Endothelial cell of umbilical vein (primary cell): ENCODE measurements at regions not wholly inside any gene's neighbourhood (a gene's known extent, or its start where the extent isn't known, plus 50 kb on each side); places are given as distances from the start of the nearest gene placed in this dataset.
"Not testable (repeated sequence)": the region's sequence is repeated elsewhere in the genome, so short reads cannot be mapped to it uniquely, and the experiment has no call there.

Experiments used
- BruUV-seq: library from RNA; stranded (reverse); fragments of 400-500 nt; replicated peaks from 2 replicates; lab custom pipeline; 2021; lab: Mats Ljungman, UMichigan
- CTCF ChIA-PET: fragments of 300-600, 350-600 bp; sonication (Branson Sonifier 250); formaldehyde crosslinking; loops from one replicate; lab custom pipeline; 2021; ENCODE audit warnings: antibody characterized with exemption, inconsistent platforms; lab: Charles Lee
- POLR2A ChIA-PET: fragments of 300-600, 350-600 bp; sonication (Branson Sonifier 250); formaldehyde crosslinking; loops from one replicate; lab custom pipeline; 2021; ENCODE audit warnings: antibody characterized with exemption, inconsistent platforms; lab: Charles Lee
- DNase-seq: peaks from one replicate; pipeline ENCODE4 v3.0.0-alpha.2; 2011; ENCODE audit warnings: low read depth, low spot score
- FAIRE-seq: peaks from 2 replicates; lab custom pipeline; 2011; peaks lifted over from hg19 to GRCh38; lab: Jason Lieb, UNC
- H2AFZ ChIP-seq: 2 replicates; pipeline ENCODE4 v1.6.0; 2012; ENCODE audit warnings: low read depth, low read length, control low read depth, inconsistent platforms
- H3K27ac ChIP-seq: 2 replicates; pipeline ENCODE4 v1.5.1; 2011; ENCODE audit warnings: low read depth, mild to moderate bottlenecking, control low read depth, low read length, moderate library complexity; ENCODE audit not compliant: insufficient read depth
- H3K27me3 ChIP-seq, 2 experiments: 2 replicates each; pipeline versions ENCODE4 v1.6.0 to v1.6.1; 2011; ENCODE audit warnings: low read length in 2 of 2, mixed read lengths in 1 of 2; ENCODE audit not compliant: control insufficient read depth in 2 of 2, insufficient read depth in 2 of 2
- H3K36me3 ChIP-seq, 2 experiments: 2 replicates in 1 of 2; 3 replicates in 1 of 2; pipeline ENCODE4 v1.5.1; 2011; ENCODE audit warnings: low read length in 2 of 2, mild to moderate bottlenecking in 1 of 2, moderate library complexity in 1 of 2; ENCODE audit not compliant: control insufficient read depth in 2 of 2, insufficient read depth in 2 of 2; ENCODE audit errors: extremely low read depth in 1 of 2
- H3K4me1 ChIP-seq: 3 replicates; pipeline ENCODE4 v1.5.1; 2011; ENCODE audit warnings: mild to moderate bottlenecking, low read length; ENCODE audit not compliant: control insufficient read depth, insufficient read depth; ENCODE audit errors: extremely low read depth
- H3K4me2 ChIP-seq: 2 replicates; pipeline ENCODE4 v1.6.1; 2011; ENCODE audit warnings: low read length, control low read depth, mixed read lengths; ENCODE audit not compliant: insufficient read depth
- H3K4me3 ChIP-seq, 3 experiments: fragments of 200-600 bp in 1 of 3; sonication (generic), shearing (Covaris generic) in 1 of 3; replicated peaks in 1 of 3; 2 replicates each; pipeline ENCODE4 v1.5.1; 2011 to 2016; ENCODE audit warnings: control low read depth in 3 of 3, low read length in 3 of 3, mild to moderate bottlenecking in 2 of 3, inconsistent platforms in 1 of 3, low read depth in 1 of 3, moderate library complexity in 1 of 3; ENCODE audit not compliant: insufficient read depth in 1 of 3
- H3K79me2 ChIP-seq: 2 replicates; pipeline ENCODE4 v1.6.0; 2012; ENCODE audit warnings: low read length, inconsistent platforms; ENCODE audit not compliant: control insufficient read depth, insufficient read depth
- H3K9ac ChIP-seq: replicated peaks from 2 replicates; pipeline ENCODE3; 2011; ENCODE audit warnings: low read length, control low read depth; ENCODE audit not compliant: insufficient read depth; ENCODE audit errors: extremely low read depth
- H3K9me1 ChIP-seq: replicated peaks from 3 replicates; pipeline ENCODE4 v1.6.0; 2011; ENCODE audit warnings: mild to moderate bottlenecking, low read length; ENCODE audit not compliant: control insufficient read depth, insufficient read depth; ENCODE audit errors: extremely low read depth
- H3K9me3 ChIP-seq: replicated peaks from 2 replicates; pipeline ENCODE4 v1.5.1; 2012; ENCODE audit warnings: low read length, inconsistent platforms; ENCODE audit not compliant: control insufficient read depth, insufficient read depth
- H4K20me1 ChIP-seq: replicated peaks from 2 replicates; pipeline ENCODE3; 2011; ENCODE audit warnings: mild to moderate bottlenecking, low read length; ENCODE audit not compliant: control insufficient read depth, insufficient read depth; ENCODE audit errors: extremely low read depth
- dilution Hi-C: fragments of 300-500 bp; cut with MboI; formaldehyde crosslinking; loops from one replicate; pipeline ENCODE4 v1.15.0; 2019; ENCODE audit warnings: low sequenced_read_pairs; ENCODE audit not compliant: extremely low pct_ligation_motif_present
- intact Hi-C: fragments of 100-400 bp; cut with micrococcal nuclease; formaldehyde crosslinking; loops from one replicate; pipeline ENCODE4 v1.10.0; 2022

GRCh38 chr9:63813391-63814021 is 1471.5 kb downstream of the FOXD4L5 start:
- H3K79me2 ChIP-seq, BruUV-seq, CTCF ChIA-PET, H3K4me2 ChIP-seq, FAIRE-seq, POLR2A ChIA-PET, H3K4me1 ChIP-seq, H3K27me3 ChIP-seq, dilution Hi-C loops, H4K20me1 ChIP-seq, H3K36me3 ChIP-seq, DNase-seq, H2AFZ ChIP-seq, H3K9me3 ChIP-seq, H3K9me1 ChIP-seq, intact Hi-C loops, H3K4me3 ChIP-seq, H3K27ac ChIP-seq, H3K9ac ChIP-seq: not testable (repeated sequence)

DNA sequence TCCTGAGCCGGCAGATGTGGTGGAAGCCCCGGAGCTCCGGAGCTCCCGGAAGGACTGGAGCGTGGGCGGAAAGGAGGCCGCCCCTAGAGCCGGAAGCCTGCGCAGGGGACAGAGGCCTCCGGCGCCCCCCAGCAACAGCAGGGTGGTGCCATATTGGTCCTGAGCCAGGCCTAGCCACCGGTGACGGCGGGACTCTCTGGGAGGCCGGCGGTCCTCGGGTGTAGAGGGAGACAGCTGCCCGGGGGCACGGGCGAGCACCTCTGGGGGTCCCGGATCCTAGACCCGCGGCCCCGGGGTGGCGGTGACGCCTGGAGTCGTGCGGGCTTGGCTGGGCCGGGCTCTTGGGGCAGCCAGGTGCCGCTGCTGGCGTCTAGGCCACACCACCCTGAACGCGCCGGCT is 1472.2 kb downstream of the FOXD4L5 start:
- H3K79me2 ChIP-seq, H4K20me1 ChIP-seq, H3K27me3 ChIP-seq, intact Hi-C loops, H3K4me1 ChIP-seq, H3K9me1 ChIP-seq, dilution Hi-C loops, POLR2A ChIA-PET, FAIRE-seq, BruUV-seq, H3K9ac ChIP-seq, H3K4me3 ChIP-seq, CTCF ChIA-PET, H2AFZ ChIP-seq, DNase-seq, H3K9me3 ChIP-seq, H3K4me2 ChIP-seq, H3K36me3 ChIP-seq, H3K27ac ChIP-seq: not testable (repeated sequence)

GRCh38 chr9:63804205-63804604 is 1480.8 kb downstream of the FOXD4L5 start:
- H4K20me1 ChIP-seq, BruUV-seq, H3K27me3 ChIP-seq, POLR2A ChIA-PET, H3K27ac ChIP-seq, H3K4me1 ChIP-seq, dilution Hi-C loops, CTCF ChIA-PET, H3K4me2 ChIP-seq, H3K79me2 ChIP-seq, H3K36me3 ChIP-seq, DNase-seq, H3K4me3 ChIP-seq, H3K9ac ChIP-seq, FAIRE-seq, H3K9me3 ChIP-seq, H2AFZ ChIP-seq, intact Hi-C loops, H3K9me1 ChIP-seq: not testable (repeated sequence)

DNA sequence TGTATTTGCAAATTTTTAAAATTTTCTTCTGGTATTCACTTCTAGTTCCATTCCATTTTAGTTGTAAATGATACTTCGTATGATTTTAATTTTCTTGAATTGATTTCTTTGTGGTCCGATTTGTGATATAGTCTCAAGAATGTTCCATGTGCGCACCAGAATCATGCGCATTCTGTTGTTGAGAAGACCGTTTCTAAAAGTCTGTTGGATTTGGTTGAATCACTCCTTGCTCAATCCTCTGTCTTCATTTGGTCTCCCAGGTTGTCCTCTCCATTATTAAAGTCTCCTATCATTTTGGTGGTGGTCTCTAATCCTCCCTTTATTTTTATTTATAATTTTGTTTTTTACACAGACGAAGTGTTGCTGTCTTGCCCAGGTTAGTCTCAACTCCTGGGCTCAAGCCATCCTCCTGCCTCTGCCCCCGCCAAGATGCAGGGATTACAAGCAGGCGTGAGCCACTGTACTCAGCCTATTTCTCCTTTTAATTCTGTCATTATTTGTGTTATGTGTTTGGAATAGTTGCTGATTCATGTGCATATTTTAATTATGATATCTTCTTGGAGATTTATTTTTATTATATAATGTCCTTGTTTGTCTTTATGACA is 1490.8 kb downstream of the FOXD4L5 start:
- H3K9me3 ChIP-seq, H3K36me3 ChIP-seq, DNase-seq, H3K4me2 ChIP-seq, H3K9me1 ChIP-seq, intact Hi-C loops, H3K4me1 ChIP-seq, CTCF ChIA-PET, BruUV-seq, H3K79me2 ChIP-seq, H3K27ac ChIP-seq, H3K27me3 ChIP-seq, FAIRE-seq, H3K9ac ChIP-seq, H2AFZ ChIP-seq, POLR2A ChIA-PET, H4K20me1 ChIP-seq, dilution Hi-C loops, H3K4me3 ChIP-seq: not testable (repeated sequence)
